GM21717 (cell line): ENCODE measurements at regions not wholly inside any gene's neighbourhood (a gene's known extent, or its start where the extent isn't known, plus 50 kb on each side); places are given as distances from the start of the nearest gene placed in this dataset.

Source experiments
- ATAC-seq: cut with Tn5 transposase; IDR thresholded peaks from one replicate; pipeline ENCODE4 v1.9.1; 2021; ENCODE audit warnings: mild to moderate bottlenecking, moderate library complexity; ENCODE audit not compliant: unreplicated experiment

DNA sequence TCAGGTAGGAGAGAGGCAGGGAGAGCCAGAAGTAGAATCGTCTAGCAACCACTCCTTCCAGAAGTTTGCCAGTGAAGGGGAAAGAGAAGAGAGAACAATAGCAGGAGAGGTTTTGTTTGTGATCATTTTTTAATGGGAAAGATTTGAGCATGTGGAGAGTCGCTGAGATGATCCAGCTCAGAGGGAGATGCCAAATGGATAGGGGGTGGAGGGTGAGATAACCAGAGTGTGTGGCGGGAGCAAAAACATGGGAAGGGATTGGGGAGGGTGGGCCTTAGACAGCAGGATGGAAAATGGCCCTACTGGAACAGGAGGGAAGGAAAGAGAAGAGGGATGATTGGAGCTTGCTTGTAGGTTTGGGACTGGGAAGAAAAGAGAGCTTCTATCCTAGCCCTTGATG is 269.8 kb downstream of the GLI2 start:
- no peak for ATAC-seq

DNA sequence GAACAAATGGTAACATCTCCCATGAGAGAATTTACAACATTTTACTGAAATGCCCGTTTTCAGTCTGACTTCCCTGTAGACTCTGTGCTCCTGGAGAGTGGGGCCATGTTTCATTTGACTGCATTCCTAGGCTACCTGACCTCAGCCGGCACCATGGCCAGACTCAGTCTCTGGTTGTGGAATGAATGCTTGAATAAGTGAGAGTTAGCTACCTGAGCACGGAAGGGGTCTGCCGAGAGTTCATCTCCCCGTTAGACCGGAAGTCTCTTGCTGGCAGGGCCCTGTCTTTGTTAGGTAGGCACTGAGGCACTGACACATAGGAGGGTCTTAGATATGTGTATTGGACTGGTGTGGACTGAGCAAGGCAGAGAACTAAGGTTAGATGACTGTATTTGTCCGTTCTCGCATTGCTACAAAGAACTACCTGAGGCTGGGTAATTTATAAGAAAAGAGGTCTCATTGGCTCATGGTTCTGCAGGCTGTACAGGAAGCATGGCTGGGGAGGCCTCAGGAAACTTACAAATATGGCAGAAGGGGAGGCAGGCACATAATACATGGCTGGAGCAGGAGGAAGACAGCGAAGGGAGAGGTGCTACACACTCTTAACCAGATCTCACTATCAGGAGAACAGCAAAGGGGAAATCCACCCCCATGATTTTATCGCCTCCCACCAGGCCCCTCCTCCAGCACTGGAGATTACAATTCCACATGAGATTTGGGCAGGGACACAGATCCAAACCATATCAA is 271.2 kb downstream of the GLI2 start:
- ATAC-seq = no peak

DNA sequence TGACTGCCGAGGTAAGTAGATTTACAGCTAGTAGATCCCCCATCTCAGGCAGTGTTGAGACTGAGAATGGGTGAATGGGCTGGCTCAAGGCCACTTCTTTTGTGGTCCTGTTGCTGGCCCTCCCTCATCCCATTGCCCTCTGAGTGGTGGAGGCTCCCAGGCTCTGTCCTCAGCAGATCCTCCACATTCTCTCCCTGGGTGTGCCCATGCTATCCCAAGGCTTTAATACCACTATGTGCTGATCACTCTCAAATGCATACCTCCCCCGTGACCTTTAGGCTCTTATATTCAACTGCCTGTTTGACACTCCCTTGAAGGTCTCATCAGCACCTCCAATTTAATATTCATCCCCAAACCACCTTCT is 271.8 kb downstream of the GLI2 start:
- ATAC-seq = no peak

DNA sequence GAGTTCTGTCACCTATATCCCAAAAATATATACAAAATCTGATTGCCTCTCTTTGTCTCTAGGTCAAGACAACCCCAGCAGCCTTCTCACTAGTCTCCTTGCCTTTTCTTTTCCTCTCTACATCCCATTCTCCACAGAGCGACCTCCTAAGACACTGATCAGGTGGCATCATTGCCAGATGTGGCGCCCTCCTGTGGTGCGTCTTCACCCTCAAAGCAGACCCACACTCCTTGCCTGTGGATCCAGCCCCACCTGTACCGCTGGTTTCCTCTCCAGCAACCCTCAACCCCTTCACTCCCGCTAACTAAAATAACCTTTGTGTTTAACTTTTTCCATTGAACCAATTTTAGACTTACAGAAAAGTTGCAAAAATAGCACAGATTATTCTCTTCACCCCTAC is 273.3 kb downstream of the GLI2 start:
- ATAC-seq = no peak

DNA sequence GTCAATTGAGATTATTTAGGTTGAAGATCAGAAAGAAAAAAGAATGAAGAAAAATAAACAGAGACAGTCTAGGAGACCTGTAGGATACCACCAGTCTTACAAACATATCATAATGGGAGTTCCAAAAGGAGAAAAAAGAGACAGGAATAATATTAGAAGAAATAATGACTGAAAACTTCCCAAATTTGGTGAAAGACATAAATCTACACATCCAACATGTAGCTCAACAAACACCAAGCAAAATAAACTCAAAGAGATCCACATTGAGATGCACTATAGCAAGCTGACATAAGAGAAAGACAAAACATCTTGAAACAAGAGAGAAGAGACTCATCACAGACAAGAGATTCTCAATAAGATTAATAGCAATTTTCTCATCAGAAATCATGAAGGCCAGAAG is 274.0 kb downstream of the TFCP2L1 start:
- ATAC-seq = no peak

DNA sequence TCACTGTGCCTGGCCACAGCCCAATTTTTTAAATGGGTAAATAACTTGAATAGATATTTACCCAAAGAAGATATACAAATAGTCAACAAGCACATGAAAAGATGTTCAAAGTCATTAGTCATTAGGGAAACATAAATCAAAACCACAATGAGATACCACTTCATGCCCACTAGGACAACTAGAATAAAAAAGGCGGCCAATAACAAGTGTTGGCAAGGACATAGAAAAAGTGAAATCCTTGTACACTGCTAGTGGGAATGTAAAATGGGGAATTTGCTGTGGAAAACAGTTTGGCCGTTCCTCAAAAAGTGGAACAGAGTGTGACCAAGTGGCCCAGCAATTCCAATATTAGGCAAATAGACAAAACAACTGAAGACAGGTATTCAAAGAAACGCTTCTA is 270.1 kb downstream of the TFCP2L1 start:
- ATAC-seq = no peak

DNA sequence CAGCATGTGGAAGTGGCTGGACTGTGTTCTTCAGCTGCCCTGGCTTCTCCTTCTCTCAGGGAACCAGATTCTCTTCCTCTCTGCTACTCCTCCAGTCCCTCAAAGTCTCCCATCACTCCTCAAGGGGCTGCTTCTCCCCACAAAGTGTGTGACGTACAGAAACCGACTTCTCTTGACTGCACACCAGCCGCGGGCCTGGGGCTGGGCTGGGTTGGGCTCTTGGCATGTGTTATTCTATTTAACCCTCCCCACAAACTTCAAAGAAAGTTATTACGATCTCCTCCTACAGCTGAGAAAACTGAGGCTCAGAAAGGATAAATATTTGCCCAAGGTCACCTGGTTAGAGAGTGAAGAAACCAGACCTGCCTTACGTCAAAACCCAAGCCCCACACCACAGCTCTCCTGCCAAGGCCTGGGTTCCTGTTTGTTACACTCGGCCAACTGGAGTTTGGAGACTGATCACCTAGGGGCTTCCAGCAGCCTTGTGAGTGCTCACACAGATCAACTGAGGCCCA is 269.0 kb downstream of the TFCP2L1 start:
- ATAC-seq = no peak

DNA sequence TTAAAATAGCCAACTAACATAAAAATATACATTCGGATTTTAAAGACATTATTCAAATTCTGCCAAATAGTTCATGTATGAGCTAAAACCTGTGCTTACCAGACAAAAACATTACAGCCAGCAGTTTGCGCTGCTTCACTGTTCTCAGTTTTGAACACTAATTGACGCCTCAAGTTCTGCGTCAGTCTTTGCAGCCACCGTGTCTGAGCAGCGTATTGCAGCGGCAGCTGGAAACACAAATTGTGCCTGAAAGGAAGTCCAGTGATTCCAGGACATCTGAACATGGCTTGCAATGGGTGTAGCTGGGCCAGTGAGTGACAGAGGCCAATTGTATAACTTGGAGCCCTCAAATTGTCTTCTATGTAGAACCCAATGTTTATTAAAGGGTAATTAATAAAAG is 267.6 kb downstream of the TFCP2L1 start:
- ATAC-seq = no peak

DNA sequence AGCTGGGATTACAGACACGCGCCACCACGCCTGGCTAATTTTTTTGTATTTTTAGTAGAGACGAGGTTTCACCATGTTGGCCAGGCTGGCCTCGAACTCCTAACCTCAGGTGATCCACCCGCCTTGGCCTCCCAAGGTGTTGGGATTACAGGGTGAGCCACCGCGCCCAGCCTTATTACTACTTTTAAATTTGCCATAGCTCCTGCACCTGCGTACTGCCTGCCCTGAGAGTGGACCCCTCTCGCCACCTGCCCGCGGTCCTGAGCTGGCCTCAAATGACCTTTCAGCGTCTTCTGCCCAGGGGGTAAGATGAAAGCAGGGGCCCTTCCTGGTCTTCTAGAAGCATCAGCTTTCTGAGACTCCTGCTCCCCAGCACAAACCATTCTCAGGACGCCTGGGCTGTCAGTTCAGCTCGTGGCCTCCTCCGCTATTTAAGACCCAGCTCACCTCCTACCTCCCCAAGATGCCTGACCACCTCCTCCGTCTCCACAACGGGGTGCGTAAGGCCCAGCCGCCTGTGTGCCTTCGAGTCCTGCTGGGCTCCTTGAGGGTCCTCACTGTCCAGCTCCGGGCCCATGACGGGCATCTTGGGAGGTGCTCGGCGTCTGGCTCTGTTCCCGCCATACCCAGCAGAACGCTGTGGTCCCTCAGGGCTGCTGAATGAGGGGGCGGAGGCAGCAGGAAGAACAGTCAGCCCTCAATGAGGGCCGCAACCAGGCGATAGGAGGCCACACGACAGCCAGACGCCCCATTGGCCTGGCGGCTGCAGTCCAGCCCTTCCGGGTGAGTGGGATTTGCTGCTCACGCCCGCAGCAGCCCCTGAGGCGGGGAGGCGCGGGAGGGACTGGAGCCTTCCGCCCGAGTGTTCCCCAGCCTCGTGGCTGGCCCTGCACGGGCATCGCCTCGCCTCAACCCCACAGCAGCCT is 266.6 kb downstream of the TFCP2L1 start:
- ATAC-seq = no peak

DNA sequence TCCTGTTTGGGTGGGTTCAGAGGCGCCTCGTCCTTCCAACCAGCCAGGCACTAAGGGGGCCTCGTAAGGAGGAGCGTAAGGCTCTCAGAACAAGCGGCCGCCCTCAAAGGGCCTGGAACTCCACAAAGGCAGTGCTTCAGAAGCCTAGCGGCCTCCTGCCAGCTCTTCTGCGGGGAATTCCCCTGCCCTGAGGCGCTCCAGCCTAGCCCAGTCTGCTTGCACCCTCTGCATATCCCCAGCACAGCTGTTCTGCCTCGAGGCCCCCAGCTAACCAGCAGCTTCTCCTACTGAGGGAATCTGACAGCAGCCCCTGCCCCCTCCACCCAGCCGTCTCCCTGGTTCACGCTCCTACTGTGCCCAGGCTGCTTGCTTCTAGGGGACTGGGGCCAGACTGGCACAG is 265.9 kb downstream of the TFCP2L1 start:
- no peak for ATAC-seq

DNA sequence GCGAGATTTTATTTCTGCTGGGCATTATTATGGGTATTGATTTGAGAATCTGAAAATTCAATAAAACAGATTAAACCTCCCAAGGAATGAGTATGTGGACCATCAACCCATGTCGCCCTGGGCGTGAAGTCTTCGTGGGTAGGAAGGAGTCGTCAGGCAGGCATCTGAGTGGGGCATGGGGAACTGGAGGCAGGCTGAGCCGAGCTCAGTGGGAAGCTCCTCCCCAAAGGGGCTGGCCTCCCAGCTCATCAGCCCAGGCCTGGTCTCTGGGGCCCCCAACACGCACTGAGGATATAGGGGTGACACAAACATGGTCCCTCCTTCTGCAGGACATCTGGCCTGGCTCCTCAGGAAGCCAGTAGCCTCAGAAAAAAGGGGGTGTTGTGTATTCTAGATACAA is 265.2 kb downstream of the TFCP2L1 start:
- ATAC-seq = no peak

DNA sequence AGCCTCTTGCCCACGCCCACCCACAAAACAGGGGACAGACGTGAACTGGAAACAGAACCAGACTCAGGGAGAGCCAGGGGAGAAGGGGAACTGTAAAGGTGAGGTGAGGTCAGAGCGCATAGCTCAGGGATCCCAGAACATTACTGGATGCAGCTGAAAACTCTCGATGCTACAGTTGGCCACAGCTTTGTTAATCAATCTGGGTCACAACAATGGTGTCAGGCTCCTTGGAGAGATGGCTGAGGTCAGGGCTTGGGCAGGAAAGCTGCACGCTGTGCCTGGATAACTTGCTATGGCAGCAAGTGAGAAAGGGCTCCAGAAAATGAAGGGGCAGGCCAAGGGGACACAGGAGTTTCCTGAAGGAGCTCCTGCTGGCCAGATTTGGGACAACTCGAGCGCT is 263.3 kb downstream of the TFCP2L1 start:
- no peak for ATAC-seq

DNA sequence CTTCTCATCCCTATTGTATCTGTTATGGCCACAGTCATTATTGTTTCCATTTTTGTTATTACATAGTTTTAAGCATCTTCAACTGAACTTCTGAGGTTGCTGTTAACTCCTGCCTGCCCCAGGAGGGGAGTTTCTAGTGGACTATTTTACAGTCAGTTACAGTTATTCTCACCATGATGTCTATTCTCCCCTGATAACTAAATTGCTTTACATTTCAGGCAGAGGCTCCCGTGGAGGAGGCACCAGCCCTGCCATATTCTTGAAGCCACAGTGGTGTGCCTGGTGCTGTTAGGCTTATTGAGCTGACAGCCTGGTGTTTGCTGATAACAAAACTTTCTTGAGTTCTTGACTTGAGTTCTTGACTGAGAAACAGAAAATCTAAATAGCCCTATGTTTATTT is 256.4 kb downstream of the TFCP2L1 start:
- no peak for ATAC-seq

DNA sequence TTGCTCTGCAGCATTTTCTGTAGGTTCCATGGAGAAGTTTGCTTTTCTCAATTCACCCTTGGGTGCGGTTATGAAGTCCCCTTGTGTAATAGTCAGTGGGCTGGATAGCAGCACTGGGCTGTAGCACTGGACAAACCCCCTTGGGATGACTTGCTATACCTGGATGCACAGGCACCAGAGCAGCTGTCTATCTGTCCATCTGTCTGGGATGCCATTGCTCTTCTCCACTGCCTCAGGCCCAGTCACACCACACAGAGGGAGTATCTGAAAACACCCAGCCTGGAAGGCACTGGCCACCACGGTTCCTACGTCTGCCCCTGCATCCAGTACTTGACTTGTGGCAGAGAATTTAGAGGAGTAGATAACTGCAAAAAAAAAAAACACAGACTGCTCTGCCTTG is 254.5 kb downstream of the TFCP2L1 start:
- ATAC-seq = no peak

DNA sequence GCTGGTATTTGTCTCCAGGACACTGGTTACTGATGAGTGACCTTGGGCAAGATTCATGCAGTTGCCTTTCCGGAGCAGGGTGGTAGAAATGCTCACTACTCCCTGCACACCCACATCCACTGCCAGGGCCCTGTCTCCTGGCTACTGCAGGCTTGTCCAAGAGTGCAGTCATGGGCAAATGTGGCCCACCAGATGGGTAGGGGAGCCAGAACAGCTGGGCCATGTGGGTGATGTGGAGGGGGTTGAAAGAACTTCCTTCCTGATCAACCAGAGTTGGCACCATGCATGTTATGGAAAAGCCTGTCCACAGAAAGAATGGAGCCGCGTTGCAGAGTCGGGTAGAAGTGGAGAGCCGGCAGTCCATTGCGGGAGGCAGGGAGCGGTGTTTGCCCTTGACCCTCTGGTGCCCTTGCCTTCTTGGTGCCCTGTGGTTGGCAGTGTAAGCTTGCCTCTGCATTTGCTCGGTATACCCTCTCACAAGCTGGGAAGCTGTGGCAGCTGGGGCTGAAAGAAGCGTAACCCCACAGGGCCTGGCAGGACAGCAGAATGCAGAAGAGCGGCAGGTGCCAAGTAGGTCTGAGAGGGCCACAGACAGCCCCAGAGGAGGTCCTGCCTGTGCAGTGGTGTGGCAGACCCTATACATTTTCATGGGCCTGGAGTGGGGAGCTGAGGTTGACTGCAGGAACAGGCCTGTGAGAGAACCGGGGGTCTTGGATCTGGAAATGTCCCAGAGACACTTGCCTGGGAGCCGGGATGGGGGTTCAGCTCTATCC is 253.2 kb downstream of the TFCP2L1 start:
- no peak for ATAC-seq

DNA sequence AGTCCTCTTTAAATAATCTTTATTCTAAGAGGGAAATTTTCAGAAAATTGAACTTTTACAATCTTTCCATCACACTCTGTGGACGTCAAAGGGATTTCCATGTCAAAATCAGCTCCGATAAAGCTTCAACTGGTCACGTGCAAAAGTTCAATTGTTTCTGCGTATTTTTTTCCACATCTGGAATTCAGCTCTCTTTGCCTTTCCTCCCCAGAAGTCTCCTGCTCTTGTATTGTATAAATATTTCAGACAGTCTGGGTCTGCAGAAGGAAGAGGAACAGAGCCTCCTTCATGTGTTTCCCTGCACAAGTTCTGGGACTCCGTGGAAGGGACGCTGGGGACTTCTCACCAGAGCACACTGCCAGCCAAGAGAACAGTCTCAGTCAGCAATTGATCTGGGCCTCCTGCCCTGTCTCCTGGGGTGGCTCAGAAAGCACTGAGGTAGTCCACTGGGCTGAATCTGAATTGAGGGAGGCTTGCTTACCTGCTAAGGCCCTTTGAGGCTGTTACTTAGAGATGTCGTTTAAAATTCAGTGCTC is 251.5 kb downstream of the TFCP2L1 start:
- ATAC-seq = no peak

DNA sequence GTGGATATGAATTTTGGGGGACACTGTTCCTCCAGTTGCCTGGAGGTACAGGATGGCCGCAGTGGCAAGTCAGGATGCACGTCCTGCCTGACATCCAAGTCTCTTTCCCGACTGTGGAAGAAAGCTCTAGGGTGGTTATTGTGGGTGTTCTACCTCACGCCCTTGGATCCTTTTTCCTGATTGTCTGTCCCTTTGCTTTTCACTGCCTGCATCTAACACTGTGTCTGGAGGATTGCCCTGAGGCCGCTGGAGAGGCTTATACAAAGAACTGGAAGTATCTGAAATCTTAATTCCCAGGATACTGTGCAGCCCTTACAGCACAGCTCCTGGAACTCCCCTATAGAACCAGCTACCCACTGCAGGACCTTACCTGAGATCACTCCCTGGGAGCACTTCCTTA is 250.5 kb downstream of the TFCP2L1 start:
- ATAC-seq = no peak

DNA sequence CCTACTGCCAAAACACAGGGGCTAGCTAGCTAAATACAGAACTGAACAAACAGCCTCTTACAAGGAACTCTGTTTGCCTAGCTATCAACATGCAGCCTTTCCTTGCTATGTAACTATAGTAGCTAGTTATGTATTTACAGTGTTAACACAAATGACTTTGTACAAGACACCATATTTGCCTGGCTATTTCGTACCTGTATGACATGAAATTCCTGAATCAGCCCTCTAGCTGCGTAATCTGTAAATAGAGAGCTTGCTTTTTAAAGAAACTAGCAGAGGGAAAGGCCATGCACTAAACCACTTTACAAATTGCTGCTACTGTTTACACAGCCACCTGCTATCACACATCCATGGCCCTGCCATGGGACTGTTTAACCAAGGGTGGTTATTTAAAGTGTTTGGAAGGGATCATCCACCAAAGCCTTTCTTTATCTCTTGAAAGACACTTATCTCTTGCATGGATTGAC is 248.7 kb downstream of the TFCP2L1 start:
- ATAC-seq = no peak

DNA sequence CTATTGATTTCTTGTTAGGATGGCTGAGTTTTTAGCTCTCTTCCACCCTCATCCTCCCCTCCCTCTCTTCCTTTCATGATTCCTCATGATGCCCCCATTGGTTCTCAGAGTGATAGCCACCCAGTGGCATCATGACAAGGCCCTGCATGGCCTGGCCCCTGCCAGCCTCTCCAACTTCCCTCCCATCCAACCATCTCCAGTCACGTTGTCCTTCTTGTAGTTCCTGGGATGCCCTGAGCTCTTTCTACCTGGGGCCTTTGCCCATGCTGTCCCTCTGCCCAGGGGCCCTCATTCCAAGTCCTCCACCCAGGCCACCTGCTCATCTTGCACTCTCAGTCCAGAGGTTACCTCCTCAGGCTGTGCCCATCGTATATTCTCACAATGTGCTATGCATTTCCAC is 247.5 kb downstream of the TFCP2L1 start:
- ATAC-seq = no peak

DNA sequence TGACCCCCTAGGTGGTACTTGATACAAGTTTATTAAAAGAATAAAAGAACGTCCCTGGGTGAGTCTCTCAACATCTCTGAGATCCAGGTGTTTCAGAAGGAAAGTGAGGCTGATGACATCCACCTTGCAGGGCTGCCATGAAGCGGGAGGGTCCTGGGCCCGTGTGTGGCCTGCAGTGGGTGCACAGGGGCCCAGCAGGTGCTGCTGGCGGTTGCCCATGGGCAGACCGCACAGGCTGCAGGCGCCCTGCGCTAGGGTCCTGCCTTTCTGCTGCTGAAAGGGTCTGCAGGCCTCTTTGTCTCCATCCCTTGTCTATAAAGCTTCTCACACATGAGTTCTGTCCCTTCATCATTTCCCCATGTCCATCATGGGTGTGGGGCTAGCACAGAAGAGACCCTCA is 247.0 kb downstream of the TFCP2L1 start:
- no peak for ATAC-seq

DNA sequence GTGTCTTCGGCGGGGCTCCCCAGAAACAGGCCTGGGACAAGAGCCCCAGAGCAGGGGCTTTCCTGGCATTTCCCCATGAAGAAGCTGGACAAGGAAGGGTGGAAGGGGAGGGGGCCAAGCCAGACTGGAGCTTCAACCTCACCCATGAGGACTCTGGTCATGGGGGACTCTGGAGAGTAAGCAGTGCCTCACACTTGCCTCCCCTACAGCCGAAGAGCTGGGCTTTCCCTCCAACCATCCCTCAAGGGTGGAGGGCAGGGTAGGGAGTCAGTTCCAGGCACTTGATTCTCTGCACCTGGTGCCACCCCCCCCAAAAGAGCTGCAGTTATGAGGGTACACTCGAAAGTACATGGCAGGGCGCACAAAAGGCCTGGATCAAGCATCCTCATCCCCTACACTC is 246.6 kb downstream of the TFCP2L1 start:
- no peak for ATAC-seq
